Uterus (tissue), 3 donors: ENCODE measurements at regions not wholly inside any gene's neighbourhood (a gene's known extent, or its start where the extent isn't known, plus 50 kb on each side); places are given as distances from the start of the nearest gene placed in this dataset.

Experiments
- DNase-seq, 2 donors: peaks; one replicate each; pipeline ENCODE4 v3.0.0-alpha.2; 2019 to 2020
- H3K27ac ChIP-seq, 2 donors: fragments of 200-600 bp; sonication (generic); 1 replicate in 1 of 2; 2 replicates in 1 of 2; pipeline ENCODE4 v1.5.1; 2016 to 2018
- H3K27me3 ChIP-seq, 2 donors: fragments of 200-600 bp; sonication (generic); one replicate each; pipeline ENCODE4 v1.5.1; 2018 to 2019; ENCODE audit warnings: control low read depth in 1 of 2
- H3K36me3 ChIP-seq, 2 donors: fragments of 200-600 bp; sonication (generic); one replicate each; pipeline ENCODE4 v1.5.1; 2019; ENCODE audit warnings: control low read depth in 1 of 2
- H3K4me1 ChIP-seq, 2 donors: fragments of 200-600 bp; sonication (generic); one replicate each; pipeline ENCODE4 v1.5.1; 2018 to 2019; ENCODE audit warnings: control low read depth in 1 of 2
- H3K4me3 ChIP-seq, 2 donors: fragments of 200-600 bp; sonication (generic); 1 replicate in 1 of 2; 2 replicates in 1 of 2; pipeline ENCODE4 v1.5.1; 2018 to 2019; ENCODE audit warnings: mild to moderate bottlenecking in 1 of 2
- H3K9me3 ChIP-seq, 2 donors: fragments of 200-600 bp; sonication (generic); one replicate each; pipeline ENCODE4 v1.5.1; 2019; ENCODE audit warnings: control low read depth in 1 of 2
- CTCF ChIP-seq, 4 experiments: fragments of 200-600 bp in 2 of 4; fragments of 450-650 bp in 2 of 4; sonication (generic) in 2 of 4; IDR thresholded peaks; one replicate each; pipeline ENCODE4 v1.5.1; 2016 to 2019; ENCODE audit warnings: antibody characterized with exemption in 4 of 4, mild to moderate bottlenecking in 2 of 4, moderate library complexity in 1 of 4
- POLR2A ChIP-seq, 2 donors: fragments of 450-650 bp; IDR thresholded peaks; one replicate each; pipeline ENCODE4 v1.6.1; 2016; ENCODE audit warnings: antibody characterized with exemption in 2 of 2, mild to moderate bottlenecking in 1 of 2, moderate library complexity in 1 of 2
- intact Hi-C: fragments of 100-400 bp; cut with DNase I; formaldehyde crosslinking; loops from one replicate; pipeline ENCODE4 v1.15.1; 2023; ENCODE audit warnings: low total_unique reads
- donor health status: DM: yes; HTN: yes; CAD: no.

GRCh38 chr3:147049821-147050220 lies 356.5 kb downstream of the ZIC4 start:
- intact Hi-C loops, result no loop called here
- no peak for TF ChIP-seq CTCF (IDR thresholded peaks at IDR 0.05)
- no peak for TF ChIP-seq POLR2A (IDR thresholded peaks at IDR 0.05)
- Histone ChIP-seq H3K36me3 (no peaks in the 10 kb centered on the region), H3K9me3 (no peaks in the 10 kb centered on the region), H3K4me1 (no peaks in the 10 kb centered on the region), H3K27me3 (no peaks in the 10 kb centered on the region), H3K4me3 (no peak overlapping the region), H3K27ac (no peak overlapping the region)
- DNase-seq, result no peak

GRCh38 chr3:147049305-147049704 lies 357.0 kb downstream of the ZIC4 start:
- Histone ChIP-seq H3K4me3 (no peak overlapping the region), H3K27ac (no peak overlapping the region), H3K36me3 (no peaks in the 10 kb centered on the region), H3K9me3 (no peaks in the 10 kb centered on the region), H3K4me1 (no peaks in the 10 kb centered on the region), H3K27me3 (no peaks in the 10 kb centered on the region)
- no peak for DNase-seq
- intact Hi-C loops, result no loop called here
- TF ChIP-seq POLR2A (IDR thresholded peaks at IDR 0.05) (no peak), CTCF (IDR thresholded peaks at IDR 0.05) (no peak)

- Histone ChIP-seq H3K4me1 (no peaks in the 10 kb centered on the region), H3K9me3 (no peaks in the 10 kb centered on the region), H3K36me3 (no peaks in the 10 kb centered on the region), H3K27ac (no peak overlapping the region), H3K4me3 (no peak overlapping the region), H3K27me3 (no peaks in the 10 kb centered on the region)
- DNase-seq, result no peak
- intact Hi-C loops, result no loop called here
- no peak for TF ChIP-seq POLR2A (IDR thresholded peaks at IDR 0.05)
- TF ChIP-seq CTCF (IDR thresholded peaks at IDR 0.05), result no peak
Observed at GRCh38 chr3:147046916-147047315, 359.4 kb downstream of the ZIC4 start.

- Histone ChIP-seq H3K27ac (no peak overlapping the region), H3K9me3 (no peaks in the 10 kb centered on the region), H3K4me3 (no peak overlapping the region), H3K27me3 (no peaks in the 10 kb centered on the region), H3K4me1 (no peaks in the 10 kb centered on the region), H3K36me3 (no peaks in the 10 kb centered on the region)
- TF ChIP-seq POLR2A (IDR thresholded peaks at IDR 0.05) (no peak), CTCF (IDR thresholded peaks at IDR 0.05) (no peak)
- intact Hi-C loops, result no loop called here
- DNase-seq, result no peak
Observed at GRCh38 chr3:147038481-147038880, 367.9 kb downstream of the ZIC4 start.

GRCh38 chr3:147034359-147034758 lies 372.0 kb downstream of the ZIC4 start:
- no peaks in the 10 kb centered on the region for H3K27me3 ChIP-seq
- H3K4me1 ChIP-seq, result no peaks in the 10 kb centered on the region
- no peak for DNase-seq
- no peak overlapping the region for H3K4me3 ChIP-seq
- no peak for TF ChIP-seq CTCF (IDR thresholded peaks at IDR 0.05)
- no peak for TF ChIP-seq POLR2A (IDR thresholded peaks at IDR 0.05)
- intact Hi-C loops, result no loop called here
- no peaks in the 10 kb centered on the region for H3K36me3 ChIP-seq
- H3K27ac ChIP-seq, result no peak overlapping the region
- H3K9me3 ChIP-seq, result no peaks in the 10 kb centered on the region
